ENCODE measurements at regions not wholly inside any gene's neighbourhood (a gene's known extent, or its start where the extent isn't known, plus 50 kb on each side); places are given as distances from the start of the nearest gene placed in this dataset.

GRCh38 chr2:144230448-144231085 lies 289.4 kb downstream of the ZEB2 start (continued):
- TF ChIP-seq ZNF253 (CRISPR knock-in tag; conservative IDR thresholded peaks at IDR 0.05), result no peak
- no peak for TF ChIP-seq NKRF (IDR thresholded peaks at IDR 0.05; ENCODE audit: borderline replicate concordance)
- TF ChIP-seq, protein P1, sequence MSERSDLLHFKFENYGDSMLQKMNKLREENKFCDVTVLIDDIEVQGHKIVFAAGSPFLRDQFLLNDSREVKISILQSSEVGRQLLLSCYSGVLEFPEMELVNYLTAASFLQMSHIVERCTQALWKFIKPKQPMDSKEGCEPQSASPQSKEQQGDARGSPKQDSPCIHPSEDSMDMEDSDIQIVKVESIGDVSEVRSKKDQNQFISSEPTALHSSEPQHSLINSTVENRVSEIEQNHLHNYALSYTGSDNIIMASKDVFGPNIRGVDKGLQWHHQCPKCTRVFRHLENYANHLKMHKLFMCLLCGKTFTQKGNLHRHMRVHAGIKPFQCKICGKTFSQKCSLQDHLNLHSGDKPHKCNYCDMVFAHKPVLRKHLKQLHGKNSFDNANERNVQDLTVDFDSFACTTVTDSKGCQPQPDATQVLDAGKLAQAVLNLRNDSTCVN (CRISPR knock-in tag; IDR thresholded peaks at IDR 0.05), result no peak
- no peak for TF ChIP-seq NFIC (IDR thresholded peaks at IDR 0.05)
- no peak for TF ChIP-seq NEUROD1 (IDR thresholded peaks at IDR 0.05; ENCODE audit: borderline replicate concordance, low read depth, low read length, partially characterized antibody)
- no peak for TF ChIP-seq PHTF2 (CRISPR knock-in tag; IDR thresholded peaks at IDR 0.05)
- no peak for TF ChIP-seq CSDE1 (IDR thresholded peaks at IDR 0.05)
- TF ChIP-seq ZBTB17 (CRISPR knock-in tag; IDR thresholded peaks at IDR 0.05), result no peak
- TF ChIP-seq, protein P2, sequence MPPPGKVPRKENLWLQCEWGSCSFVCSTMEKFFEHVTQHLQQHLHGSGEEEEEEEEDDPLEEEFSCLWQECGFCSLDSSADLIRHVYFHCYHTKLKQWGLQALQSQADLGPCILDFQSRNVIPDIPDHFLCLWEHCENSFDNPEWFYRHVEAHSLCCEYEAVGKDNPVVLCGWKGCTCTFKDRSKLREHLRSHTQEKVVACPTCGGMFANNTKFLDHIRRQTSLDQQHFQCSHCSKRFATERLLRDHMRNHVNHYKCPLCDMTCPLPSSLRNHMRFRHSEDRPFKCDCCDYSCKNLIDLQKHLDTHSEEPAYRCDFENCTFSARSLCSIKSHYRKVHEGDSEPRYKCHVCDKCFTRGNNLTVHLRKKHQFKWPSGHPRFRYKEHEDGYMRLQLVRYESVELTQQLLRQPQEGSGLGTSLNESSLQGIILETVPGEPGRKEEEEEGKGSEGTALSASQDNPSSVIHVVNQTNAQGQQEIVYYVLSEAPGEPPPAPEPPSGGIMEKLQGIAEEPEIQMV (tag; conservative IDR thresholded peaks at IDR 0.05; ENCODE audit: low read depth), result no peak
- TF ChIP-seq ILF3 (IDR thresholded peaks at IDR 0.05; ENCODE audit: borderline replicate concordance), result no peak
- no peak for TF ChIP-seq CREBBP (IDR thresholded peaks at IDR 0.05; ENCODE audit: low read depth, low read length)
- TF ChIP-seq PCBP1 (IDR thresholded peaks at IDR 0.05; ENCODE audit: low read depth, low read length, poor library complexity, severe bottlenecking), result no peak
- no peak for TF ChIP-seq HMG20A (CRISPR knock-in tag; conservative IDR thresholded peaks at IDR 0.05)
- no peak for TF ChIP-seq ZNF57 (CRISPR knock-in tag; IDR thresholded peaks at IDR 0.05)
- TF ChIP-seq, protein P3, sequence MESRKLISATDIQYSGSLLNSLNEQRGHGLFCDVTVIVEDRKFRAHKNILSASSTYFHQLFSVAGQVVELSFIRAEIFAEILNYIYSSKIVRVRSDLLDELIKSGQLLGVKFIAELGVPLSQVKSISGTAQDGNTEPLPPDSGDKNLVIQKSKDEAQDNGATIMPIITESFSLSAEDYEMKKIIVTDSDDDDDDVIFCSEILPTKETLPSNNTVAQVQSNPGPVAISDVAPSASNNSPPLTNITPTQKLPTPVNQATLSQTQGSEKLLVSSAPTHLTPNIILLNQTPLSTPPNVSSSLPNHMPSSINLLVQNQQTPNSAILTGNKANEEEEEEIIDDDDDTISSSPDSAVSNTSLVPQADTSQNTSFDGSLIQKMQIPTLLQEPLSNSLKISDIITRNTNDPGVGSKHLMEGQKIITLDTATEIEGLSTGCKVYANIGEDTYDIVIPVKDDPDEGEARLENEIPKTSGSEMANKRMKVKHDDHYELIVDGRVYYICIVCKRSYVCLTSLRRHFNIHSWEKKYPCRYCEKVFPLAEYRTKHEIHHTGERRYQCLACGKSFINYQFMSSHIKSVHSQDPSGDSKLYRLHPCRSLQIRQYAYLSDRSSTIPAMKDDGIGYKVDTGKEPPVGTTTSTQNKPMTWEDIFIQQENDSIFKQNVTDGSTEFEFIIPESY (CRISPR knock-in tag; IDR thresholded peaks at IDR 0.05), result no peak
- no peak for TF ChIP-seq U2AF1 (optimal IDR thresholded peaks at IDR 0.05; ENCODE audit: low read depth, low read length)
- TF ChIP-seq PBX2 (CRISPR knock-in tag; IDR thresholded peaks at IDR 0.05; ENCODE audit: low read depth), result no peak
- TF ChIP-seq PBX2 (tag; conservative IDR thresholded peaks at IDR 0.05; ENCODE audit: low read depth), result peak; percentile 33; the same call in 1 of the 2 replicates
